NCI-H526 treated with DMSO at 0.1 percent for 48 hours (cell line): ENCODE measurements at regions not wholly inside any gene's neighbourhood (a gene's known extent, or its start where the extent isn't known, plus 50 kb on each side); places are given as distances from the start of the nearest gene placed in this dataset.
"Not testable (repeated sequence)": the region's sequence is repeated elsewhere in the genome, so short reads cannot be mapped to it uniquely, and the experiment has no call there.

Experiments
- DNase-seq: peaks from one replicate; lab custom pipeline; 2025; lab: John Stamatoyannopoulos, UW

GRCh38 chr14:83091991-83092956, 1558.6 kb upstream of the SEL1L start:
- DNase-seq: not testable (repeated sequence)

- no peak for DNase-seq
Measured at GRCh38 chr14:83096092-83096491, 1562.4 kb upstream of the SEL1L start.

GRCh38 chr14:83101846-83102245, 1568.2 kb upstream of the SEL1L start:
- no peak for DNase-seq

- no peak for DNase-seq
Measured at GRCh38 chr14:83118029-83118428, 1584.4 kb upstream of the SEL1L start.

DNA sequence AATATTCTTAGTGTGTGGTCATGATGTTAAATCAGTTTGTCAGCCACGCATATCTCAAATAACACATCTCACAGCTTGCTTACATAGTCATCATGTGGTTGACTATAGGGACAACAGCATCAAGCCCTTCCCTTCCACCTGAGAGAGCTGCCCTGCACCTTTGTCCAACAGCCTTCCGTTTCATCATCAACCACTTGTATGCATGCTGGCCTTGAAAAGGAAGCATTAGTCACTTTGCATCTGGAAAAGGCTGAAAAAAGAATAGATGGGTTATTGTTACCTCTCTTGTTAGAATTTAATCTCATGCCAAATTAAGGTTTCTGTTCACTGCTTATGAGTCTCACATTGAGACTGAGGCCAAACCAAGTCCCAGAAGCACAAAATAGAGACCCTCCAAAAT, 1586.5 kb upstream of the SEL1L start:
- no peak for DNase-seq

- no peak for DNase-seq
Measured at GRCh38 chr14:83126076-83126475, 1592.4 kb upstream of the SEL1L start.

- DNase-seq: no peak
Measured at GRCh38 chr14:83128783-83129182, 1595.1 kb upstream of the SEL1L start.

- no peak for DNase-seq
Measured at GRCh38 chr14:83129496-83129895, 1595.8 kb upstream of the SEL1L start.

- DNase-seq: no peak
Measured at GRCh38 chr14:83133981-83134645, 1600.5 kb upstream of the SEL1L start.

GRCh38 chr14:83140756-83141155, 1607.1 kb upstream of the SEL1L start:
- no peak for DNase-seq

DNA sequence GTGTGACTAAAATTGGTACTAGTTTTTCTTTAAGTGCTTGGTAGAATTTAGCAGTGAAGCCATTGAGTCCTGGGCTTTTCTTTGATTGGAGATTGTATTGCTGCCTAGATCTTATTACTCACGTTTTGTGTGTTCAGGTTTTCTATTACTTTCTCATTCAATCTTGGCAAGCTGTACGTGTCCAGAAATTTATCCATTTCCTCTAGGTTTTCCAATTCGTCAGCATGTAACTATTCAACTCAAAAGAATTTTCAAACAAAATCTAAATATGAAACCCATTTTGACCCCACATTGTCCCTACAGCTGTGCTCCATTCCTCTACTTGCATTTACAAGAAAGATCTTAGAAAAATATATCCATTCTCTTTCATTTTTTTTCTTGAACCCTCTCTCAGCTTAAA, 1613.4 kb upstream of the SEL1L start:
- DNase-seq: no peak

- DNase-seq: no peak
Measured at GRCh38 chr14:83151571-83151970, 1617.9 kb upstream of the SEL1L start.

- no peak for DNase-seq
Measured at GRCh38 chr14:83153081-83153480, 1619.4 kb upstream of the SEL1L start.

DNA sequence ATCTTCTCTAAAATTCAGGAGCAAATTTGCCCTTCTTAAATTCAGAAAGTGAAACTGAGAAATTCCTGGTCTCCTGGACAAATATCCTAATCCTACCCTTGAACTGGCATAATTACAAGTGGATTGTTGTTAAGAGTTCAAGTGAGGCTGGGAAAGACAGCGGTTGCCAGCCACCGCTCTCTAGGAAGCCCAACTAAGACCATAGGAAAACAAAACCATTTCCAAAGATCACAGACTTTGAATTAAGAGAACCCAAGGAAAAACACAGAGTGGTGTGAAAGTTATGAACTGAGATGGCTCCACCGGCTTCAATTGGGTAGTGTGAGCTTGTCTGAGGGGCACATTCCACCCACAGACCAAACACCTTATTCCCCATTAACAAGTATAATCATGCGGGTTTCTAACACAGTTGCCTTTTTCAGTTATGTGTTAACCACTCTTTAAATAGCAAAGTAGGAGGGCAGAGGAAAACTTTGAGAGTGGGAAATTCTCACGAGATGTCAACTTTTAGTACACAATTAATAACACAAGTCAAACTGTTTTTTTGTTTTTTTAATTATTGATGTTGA, 1628.8 kb upstream of the SEL1L start:
- no peak for DNase-seq

GRCh38 chr14:83163016-83163415, 1629.4 kb upstream of the SEL1L start:
- no peak for DNase-seq

DNA sequence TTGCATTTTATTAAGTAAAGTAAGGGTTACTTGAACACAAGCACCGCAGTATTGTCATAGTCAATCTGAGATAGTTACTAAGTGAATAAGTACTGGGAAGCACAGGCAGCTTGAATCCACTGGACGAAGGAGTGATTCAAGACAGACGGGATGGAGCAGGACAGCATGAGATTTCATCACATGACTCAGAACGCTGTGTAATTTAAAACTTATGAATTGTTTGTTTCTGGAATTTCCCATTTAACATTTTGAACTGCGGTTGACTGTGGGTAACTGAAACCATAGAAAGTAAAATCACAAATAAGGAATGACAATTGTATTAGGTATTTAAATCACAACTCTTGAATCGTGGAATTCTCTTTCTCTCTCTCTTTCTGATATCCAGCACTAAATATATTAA, 1630.4 kb upstream of the SEL1L start:
- no peak for DNase-seq

- no peak for DNase-seq
Measured at GRCh38 chr14:83164591-83164990, 1630.9 kb upstream of the SEL1L start.

- no peak for DNase-seq
Measured at GRCh38 chr14:83170165-83170564, 1636.5 kb upstream of the SEL1L start.

- no peak for DNase-seq
Measured at GRCh38 chr14:83171761-83172160, 1638.1 kb upstream of the SEL1L start.

- no peak for DNase-seq
Measured at GRCh38 chr14:83172363-83172762, 1638.7 kb upstream of the SEL1L start.

- no peak for DNase-seq
Measured at GRCh38 chr14:83173687-83174086, 1640.0 kb upstream of the SEL1L start.

DNA sequence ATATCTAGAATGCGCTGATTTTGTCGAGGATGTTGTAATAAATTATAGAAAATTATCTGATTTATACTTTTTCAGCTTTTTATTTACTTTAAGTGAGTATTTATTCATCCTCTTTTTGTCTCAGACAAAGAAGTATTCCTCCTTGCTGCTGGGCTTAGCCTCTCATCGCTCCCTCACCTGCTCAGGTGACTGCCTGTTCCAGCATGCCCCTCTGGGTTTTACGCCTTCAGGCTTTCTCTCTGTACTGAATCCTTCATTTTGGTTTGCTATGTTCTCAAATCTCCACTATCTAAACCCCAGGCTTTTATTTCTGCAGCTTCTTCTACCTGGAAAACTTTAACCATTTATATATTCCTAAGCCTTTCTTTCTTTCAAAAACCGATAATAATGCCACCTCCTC, 1650.9 kb upstream of the SEL1L start:
- no peak for DNase-seq

DNA sequence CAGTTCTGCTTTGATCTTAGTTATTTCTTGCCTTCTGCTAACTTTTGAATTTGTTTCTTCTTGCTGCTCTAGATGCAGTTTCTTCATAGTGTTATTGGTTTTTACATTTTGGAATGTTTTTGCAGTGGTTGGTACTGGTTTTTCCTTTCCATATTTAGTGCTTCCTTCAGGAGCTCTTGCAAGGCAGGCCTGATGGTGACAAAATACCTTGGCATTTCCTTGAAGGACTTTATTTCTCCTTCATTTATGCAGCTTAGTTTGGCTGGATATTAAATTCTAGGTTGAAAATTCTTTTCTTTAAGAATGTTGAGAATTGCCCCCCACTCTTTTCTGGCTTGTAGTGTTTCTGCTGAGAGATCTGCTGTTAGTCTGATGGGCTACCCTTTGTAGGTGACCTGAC, 1654.7 kb upstream of the SEL1L start:
- not testable (repeated sequence) for DNase-seq
